ENCODE measurements at regions not wholly inside any gene's neighbourhood (a gene's known extent, or its start where the extent isn't known, plus 50 kb on each side); places are given as distances from the start of the nearest gene placed in this dataset.

DNA sequence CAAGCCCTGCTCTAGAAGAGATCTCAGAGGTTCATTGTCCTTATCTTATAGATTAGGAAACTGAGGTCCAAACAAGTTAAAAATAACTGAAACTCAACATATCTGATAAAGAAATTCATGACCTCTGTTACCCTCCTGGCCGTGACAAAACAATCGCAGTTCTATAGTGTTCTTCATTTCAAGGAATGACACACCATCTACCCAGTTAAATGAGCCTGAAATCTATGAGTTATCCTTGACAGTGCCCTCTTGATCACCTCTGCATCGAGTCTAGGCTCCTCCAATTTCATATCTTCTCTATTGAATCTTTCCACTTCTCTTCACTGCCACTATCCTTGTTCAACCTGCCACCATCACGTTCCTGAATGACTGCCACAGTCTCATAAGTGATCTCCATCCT, 325.3 kb upstream of the TEX13C start:
- Mint-ChIP-seq H3K36me3 (ENCODE audit: low read depth) (no peaks in the 10 kb centered on the region), H3K27me3 (ENCODE audit: low read depth) (no peaks in the 10 kb centered on the region), H3K27ac (no peak overlapping the region), H3K4me1 (ENCODE audit: low read depth) (no peaks in the 10 kb centered on the region), H3K4me3 (no peak overlapping the region), H3K9me3 (no peaks in the 10 kb centered on the region)

DNA sequence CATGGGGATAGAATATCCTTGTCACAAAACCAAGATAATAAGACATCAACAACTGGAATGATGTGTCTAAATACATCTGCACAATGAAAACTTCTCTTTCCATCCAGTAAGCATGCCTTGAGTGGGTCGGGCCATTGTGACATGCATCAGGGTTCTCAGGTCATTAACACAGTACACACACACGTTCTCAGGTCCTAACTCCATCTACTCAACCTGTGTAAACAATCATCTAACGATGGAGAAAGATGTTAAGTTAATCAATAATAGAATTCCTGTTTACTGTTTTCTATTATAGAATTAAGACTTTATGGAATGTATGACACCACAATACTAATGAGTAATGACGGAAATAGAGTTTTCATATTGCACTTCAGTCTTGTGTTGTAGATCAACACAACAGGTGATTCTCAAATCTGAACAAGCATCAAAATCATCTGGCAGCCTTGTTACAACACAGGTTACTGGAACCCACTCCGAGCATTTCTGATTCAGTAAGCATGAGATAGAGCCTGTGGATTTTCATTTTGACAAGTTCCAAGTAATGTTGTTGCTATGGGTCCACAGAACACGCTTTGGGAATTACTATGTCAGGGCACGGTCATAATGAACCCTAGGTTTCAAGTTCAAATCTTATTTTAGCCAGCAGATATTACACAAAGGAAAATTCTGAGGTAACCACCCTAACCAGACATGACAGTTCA, 315.8 kb upstream of the TEX13C start:
- Mint-ChIP-seq H3K27ac (no peak overlapping the region), H3K4me1 (ENCODE audit: low read depth) (no peaks in the 10 kb centered on the region), H3K9me3 (no peaks in the 10 kb centered on the region), H3K36me3 (ENCODE audit: low read depth) (no peaks in the 10 kb centered on the region), H3K4me3 (no peak overlapping the region), H3K27me3 (ENCODE audit: low read depth) (no peaks in the 10 kb centered on the region)

DNA sequence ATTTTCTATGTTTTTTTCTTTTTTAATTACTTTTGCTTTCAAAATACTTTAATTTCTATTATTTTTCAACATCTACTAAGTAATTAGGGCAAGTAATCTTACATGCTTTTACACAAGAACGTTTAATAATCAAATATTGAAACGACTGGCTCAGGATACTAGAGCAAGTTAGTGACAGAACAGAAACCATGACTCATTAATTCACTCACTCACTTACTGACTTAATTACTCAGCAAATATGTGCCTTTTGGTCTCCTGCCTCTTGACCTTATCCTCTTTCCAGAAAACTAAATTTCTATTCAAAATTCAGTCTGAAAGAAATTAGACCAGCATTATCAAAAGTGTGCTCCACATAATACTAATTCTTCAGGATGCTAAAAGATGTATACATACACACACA, 314.9 kb upstream of the TEX13C start:
- Mint-ChIP-seq H3K9me3 (no peaks in the 10 kb centered on the region), H3K27ac (no peak overlapping the region), H3K4me1 (ENCODE audit: low read depth) (no peaks in the 10 kb centered on the region), H3K36me3 (ENCODE audit: low read depth) (no peaks in the 10 kb centered on the region), H3K4me3 (no peak overlapping the region), H3K27me3 (ENCODE audit: low read depth) (no peaks in the 10 kb centered on the region)

DNA sequence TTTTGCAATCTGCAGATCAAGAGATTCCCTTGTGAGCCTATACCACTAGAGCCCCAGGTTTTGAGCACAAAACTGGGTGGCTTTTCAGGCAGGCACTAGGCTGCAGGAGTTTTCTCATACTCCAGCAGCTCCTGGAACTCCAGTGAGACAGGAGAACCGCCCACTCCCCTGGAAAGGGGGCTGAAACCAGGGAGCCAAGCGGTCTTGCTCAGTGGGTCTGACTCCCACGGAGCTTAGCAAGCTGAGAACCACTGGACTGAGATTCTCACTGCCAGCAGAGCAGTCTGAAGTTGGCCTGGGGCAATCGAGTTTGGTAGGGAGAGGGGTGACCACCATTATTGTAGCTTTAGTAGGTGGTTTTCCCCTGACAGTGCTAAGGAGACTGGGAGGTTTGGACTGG, 313.8 kb upstream of the TEX13C start:
- Mint-ChIP-seq H3K27me3 (ENCODE audit: low read depth) (no peaks in the 10 kb centered on the region), H3K9me3 (no peaks in the 10 kb centered on the region), H3K4me1 (ENCODE audit: low read depth) (no peaks in the 10 kb centered on the region), H3K4me3 (no peak overlapping the region), H3K36me3 (ENCODE audit: low read depth) (no peaks in the 10 kb centered on the region), H3K27ac (no peak overlapping the region)

DNA sequence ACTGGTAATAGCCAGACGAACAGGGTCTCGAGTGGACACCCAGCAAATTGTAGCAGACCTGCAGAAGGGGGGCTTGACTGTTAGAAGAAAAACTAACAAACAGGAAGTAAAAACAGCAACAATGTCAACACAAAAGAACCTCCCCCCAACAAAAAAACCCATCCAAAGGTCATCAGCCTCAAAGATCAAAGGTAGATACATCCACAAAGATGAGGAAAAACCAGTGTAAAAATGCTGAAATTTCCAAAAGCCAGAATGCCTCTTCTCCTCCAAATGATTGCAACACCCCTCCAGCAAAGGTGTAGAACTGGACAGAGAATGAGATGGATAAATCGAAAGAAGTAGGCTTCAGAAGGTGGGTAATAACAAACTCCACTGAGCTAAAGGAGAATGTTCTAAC, 313.0 kb upstream of the TEX13C start:
- Mint-ChIP-seq H3K27me3 (ENCODE audit: low read depth) (no peaks in the 10 kb centered on the region), H3K9me3 (no peaks in the 10 kb centered on the region), H3K4me3 (no peak overlapping the region), H3K36me3 (ENCODE audit: low read depth) (no peaks in the 10 kb centered on the region), H3K27ac (no peak overlapping the region), H3K4me1 (ENCODE audit: low read depth) (no peaks in the 10 kb centered on the region)

DNA sequence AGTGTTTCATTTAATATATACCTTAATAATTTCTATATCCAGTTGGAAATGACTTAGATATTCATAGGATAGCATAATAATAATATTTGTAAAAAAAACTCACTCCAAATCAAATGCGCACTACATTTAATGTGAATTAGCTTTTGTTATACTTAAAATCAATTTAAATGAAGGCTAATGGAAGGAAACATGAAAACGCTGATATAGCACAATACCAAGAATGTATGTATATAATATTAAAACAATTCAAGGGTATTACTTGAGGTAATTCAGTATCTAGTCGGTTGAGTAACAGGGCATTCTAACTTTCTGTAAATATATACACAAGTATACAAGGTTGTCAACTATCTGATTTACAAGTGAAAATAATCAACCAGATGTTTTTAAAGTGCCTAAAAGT, 307.1 kb upstream of the TEX13C start:
- Mint-ChIP-seq H3K4me3 (no peak overlapping the region), H3K4me1 (ENCODE audit: low read depth) (no peaks in the 10 kb centered on the region), H3K27ac (no peak overlapping the region), H3K27me3 (ENCODE audit: low read depth) (no peaks in the 10 kb centered on the region), H3K36me3 (ENCODE audit: low read depth) (no peaks in the 10 kb centered on the region), H3K9me3 (no peaks in the 10 kb centered on the region)

DNA sequence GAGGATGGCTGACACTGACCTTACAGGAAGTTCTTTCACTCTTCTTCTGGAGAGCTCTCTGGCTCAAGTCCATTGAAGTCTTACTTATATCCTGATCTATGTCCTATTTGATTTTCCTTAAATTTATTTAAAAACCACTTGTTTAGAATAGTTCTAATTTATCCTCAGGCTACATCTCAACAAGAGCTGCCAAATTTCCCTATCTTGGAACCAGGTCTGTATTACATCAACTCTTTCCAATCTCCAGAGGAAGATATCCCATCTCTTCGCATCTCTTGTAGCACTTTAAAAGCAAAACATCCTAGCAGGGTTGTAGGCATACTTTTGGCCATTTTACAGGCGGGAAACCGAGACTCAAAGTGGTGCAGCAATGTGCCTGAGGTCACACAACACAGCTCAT, 290.5 kb upstream of the TEX13C start:
- Mint-ChIP-seq H3K9me3 (no peaks in the 10 kb centered on the region), H3K36me3 (ENCODE audit: low read depth) (no peaks in the 10 kb centered on the region), H3K4me1 (ENCODE audit: low read depth) (no peaks in the 10 kb centered on the region)

More for the DNA sequence above, 290.5 kb upstream of the TEX13C start:
- Mint-ChIP-seq H3K27ac (no peak overlapping the region), H3K4me3 (no peak overlapping the region), H3K27me3 (ENCODE audit: low read depth) (no peaks in the 10 kb centered on the region)

Measured in T-helper 1 cell treated with Interleukin-12 subunit alpha and Interleukin-12 subunit beta and Interleukin-4 antibody, amounts not matched to agents 30 μg/mL and 1 μg/mL, for 36 hours (primary cell).